ENCODE measurements at regions not wholly inside any gene's neighbourhood (a gene's known extent, or its start where the extent isn't known, plus 50 kb on each side); places are given as distances from the start of the nearest gene placed in this dataset.

DNA sequence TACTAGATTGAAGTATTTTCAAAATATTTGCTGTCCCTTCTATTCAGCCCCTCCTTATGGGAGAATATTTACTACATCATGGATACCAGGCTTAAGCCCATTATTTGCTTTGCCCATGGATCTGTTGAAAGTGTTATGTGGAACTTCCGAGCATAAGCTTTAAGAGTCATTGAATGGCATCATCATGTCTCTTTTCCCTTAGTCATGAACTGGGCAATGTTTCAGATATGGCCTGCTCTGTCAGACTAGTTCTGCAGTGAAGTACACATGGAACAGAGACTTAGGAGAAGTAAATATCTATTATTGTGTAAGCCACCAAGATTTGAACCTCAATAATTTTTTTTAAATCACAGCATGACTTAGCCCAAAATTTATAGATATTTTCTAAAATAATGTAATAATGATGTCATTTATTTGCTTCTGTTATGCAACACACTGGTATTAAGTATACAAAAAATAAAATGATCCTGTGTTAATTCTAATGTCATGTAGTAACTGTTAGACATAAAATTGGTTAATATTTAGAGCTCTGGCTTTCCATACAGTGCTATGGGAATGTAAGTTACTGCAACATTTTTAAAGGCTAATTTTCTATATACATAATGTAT is 1097.3 kb downstream of the SLC16A7 start:
- TF ChIP-seq, protein P1, sequence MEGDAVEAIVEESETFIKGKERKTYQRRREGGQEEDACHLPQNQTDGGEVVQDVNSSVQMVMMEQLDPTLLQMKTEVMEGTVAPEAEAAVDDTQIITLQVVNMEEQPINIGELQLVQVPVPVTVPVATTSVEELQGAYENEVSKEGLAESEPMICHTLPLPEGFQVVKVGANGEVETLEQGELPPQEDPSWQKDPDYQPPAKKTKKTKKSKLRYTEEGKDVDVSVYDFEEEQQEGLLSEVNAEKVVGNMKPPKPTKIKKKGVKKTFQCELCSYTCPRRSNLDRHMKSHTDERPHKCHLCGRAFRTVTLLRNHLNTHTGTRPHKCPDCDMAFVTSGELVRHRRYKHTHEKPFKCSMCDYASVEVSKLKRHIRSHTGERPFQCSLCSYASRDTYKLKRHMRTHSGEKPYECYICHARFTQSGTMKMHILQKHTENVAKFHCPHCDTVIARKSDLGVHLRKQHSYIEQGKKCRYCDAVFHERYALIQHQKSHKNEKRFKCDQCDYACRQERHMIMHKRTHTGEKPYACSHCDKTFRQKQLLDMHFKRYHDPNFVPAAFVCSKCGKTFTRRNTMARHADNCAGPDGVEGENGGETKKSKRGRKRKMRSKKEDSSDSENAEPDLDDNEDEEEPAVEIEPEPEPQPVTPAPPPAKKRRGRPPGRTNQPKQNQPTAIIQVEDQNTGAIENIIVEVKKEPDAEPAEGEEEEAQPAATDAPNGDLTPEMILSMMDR (IDR thresholded peaks at IDR 0.05; ENCODE audit: borderline replicate concordance, insufficient read depth, low read depth, low read length) = no peak

DNA sequence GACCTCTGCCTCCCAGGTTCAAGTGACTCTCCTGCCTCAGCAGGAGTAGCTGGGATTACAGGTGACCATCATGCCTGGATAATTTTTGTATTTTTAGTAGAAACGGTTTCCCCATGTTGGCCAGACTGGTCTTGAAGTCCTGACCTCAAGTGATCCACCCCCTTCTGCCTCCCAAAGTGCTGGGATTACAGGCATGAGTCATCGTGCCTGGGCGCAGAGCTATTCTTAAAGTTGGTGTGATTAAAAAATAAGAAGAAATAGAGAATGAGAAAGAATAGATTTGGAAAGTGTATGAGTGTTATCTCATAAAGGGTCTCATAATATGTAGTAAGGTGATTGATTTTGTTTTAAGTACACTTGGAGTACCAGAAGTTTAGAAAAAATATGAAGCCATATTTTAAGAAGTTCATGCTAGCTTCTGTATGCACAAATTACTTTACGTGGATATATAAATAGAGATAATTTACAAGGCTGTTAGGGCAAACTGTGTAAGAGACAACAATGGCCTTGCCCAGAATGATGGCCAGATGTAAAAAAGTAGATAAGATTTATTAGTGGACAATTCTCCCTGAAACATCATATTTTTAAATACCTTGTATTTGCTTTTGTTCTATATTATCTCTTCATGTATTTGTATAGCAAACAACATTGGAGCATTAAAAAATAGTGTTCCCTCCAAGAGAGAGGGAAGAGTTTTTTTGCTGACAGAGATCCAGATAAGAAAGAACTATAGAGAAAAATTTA is 1108.5 kb downstream of the SLC16A7 start:
- TF ChIP-seq, protein P1 (IDR thresholded peaks at IDR 0.05; ENCODE audit: borderline replicate concordance, insufficient read depth, low read depth, low read length) = no peak
- no peak overlapping the region for H3K4me3 ChIP-seq (ENCODE audit: low read depth, low read length)

More for the DNA sequence above, 1097.3 kb downstream of the SLC16A7 start:
- H3K4me3 ChIP-seq (ENCODE audit: low read depth, low read length) = no peak overlapping the region

DNA sequence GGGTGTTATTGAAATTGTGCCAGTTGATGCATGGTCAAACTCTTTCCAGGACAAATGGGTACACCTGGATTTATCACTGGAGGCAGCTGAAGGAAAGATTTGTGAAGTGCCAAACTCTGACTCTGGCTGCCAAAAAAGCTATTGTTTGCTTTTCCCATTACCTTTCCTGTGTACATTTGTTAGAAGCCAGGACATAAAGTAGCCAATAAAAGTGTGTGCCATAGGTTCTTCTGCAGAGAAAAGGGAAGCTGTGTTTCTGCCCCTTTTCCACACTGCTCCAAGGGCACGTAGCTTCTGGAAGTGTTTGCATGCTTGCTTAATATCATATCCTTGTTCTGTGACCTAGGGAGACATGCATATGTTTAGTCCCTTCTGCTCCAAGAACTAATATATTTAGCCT is 1114.4 kb downstream of the SLC16A7 start:
- TF ChIP-seq, protein P1 (IDR thresholded peaks at IDR 0.05; ENCODE audit: borderline replicate concordance, insufficient read depth, low read depth, low read length) = no peak
- H3K4me3 ChIP-seq (ENCODE audit: low read depth, low read length) = no peak overlapping the region

DNA sequence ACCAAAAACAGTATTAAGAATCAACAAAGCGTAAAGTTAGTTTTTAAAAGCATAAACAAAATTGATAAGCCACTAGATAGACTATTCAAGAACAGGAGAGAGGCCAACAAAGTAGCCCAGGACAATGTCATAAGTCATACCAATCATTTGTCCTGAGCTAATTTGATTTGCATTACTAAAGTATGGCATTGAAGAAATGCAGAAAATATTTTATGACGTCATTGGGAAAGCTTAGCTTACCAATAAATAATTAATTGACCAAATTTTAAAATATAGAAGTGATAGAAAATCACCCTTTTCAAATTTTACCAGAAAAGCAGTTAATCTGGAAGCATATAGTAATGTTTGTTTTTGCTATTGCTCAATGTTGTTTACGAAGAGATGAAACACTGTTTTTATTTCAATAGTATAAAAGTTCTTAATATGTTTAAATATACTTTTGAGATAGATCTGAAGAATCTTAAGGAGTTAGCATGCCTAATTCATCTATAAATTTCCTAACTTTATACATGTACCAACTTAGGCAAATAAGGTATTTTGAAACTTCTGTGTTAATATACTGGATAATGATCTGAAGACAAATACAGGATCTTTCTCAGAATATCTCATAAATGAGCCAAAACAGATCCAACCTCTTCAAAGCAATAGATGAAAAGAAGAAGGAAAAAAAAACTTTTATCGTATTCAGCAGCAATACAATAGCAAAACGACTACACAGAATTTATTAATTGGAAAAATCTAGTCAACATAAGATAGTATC is 1118.5 kb downstream of the SLC16A7 start:
- TF ChIP-seq, protein P1 (IDR thresholded peaks at IDR 0.05; ENCODE audit: borderline replicate concordance, insufficient read depth, low read depth, low read length) = no peak
- H3K4me3 ChIP-seq (ENCODE audit: low read depth, low read length) = no peak overlapping the region

DNA sequence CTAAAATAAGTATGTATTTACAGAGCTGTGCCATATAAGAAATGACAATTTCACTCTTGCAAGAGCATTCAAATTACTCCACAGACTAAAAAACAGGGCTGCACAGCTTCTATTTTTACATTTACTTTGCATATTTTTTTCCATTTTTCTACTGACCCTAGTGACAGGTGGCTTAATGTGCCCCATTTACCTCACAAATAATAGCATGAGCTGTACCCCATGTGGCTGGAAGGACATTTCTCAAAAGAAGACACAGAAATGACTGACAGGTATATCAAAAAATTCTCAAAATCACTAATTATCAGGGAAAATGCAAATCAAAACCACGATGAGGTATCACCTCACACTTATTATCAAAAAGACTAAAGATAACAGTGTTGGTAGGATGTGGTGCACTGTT is 1128.6 kb downstream of the SLC16A7 start:
- H3K4me3 ChIP-seq (ENCODE audit: low read depth, low read length) = no peak overlapping the region
- TF ChIP-seq, protein P1 (IDR thresholded peaks at IDR 0.05; ENCODE audit: borderline replicate concordance, insufficient read depth, low read depth, low read length) = no peak

DNA sequence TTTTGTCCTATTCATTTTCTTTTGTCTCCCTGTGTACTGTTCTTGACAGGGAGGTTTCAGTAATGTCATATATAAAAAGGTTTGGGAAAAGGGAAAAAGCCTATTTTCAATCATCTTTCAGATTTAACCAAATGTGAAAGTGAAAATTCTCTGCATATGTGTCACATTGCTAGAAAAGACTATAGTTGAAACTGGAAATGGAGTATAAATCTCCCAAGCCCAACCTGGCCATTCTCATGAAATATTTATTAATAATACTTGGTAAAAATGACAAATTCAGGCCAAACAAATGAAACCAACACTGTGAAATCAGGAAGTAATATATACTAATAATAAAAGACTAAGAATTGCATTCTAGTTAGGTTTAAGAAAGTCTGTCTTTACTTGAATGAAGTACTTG is 1129.2 kb downstream of the SLC16A7 start:
- no peak overlapping the region for H3K4me3 ChIP-seq (ENCODE audit: low read depth, low read length)
- TF ChIP-seq, protein P1 (IDR thresholded peaks at IDR 0.05; ENCODE audit: borderline replicate concordance, insufficient read depth, low read depth, low read length) = no peak

Data from GM12875 (cell line).